ENCODE measurements at regions not wholly inside any gene's neighbourhood (a gene's known extent, or its start where the extent isn't known, plus 50 kb on each side); places are given as distances from the start of the nearest gene placed in this dataset.

DNA sequence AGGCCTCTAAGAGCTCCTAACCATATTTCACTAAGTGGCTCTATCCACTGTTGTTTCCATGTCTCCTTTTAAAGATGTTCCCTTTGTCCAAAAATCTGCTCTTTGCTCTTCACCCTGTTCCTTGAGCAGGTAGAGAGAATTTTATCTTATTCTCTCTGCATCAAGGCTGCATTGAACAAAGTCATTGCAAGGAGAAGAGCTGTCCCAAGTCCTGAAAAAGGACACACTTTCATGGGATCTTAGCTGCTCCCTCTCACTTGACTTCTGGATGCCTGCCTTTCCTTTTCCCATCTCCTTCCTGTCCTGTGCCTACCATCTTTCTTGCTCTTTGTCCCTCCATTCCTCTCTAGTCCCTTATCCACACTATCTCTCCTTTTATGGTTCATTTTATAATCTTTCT, 235.2 kb upstream of the THSD7B start:
- CTCF ChIA-PET, result interaction anchor here (0.7 kb wide), 1 partner anchor 100 kb away, joined by 3 read pairs; no protein-coding TSS in a partner anchor
- no peak overlapping the region for H2AFZ ChIP-seq
- H3K27me3 ChIP-seq (ENCODE audit: insufficient read depth, low read depth), result 0 out of 2 replicates have a peak, but pooled peaks cover 2% of the 10 kb centered on the region
- H3K27ac ChIP-seq, result no peak overlapping the region
- POLR2A ChIA-PET (ENCODE audit: unreplicated experiment), result no interaction called here
- BruUV-seq (replicated peaks), result no TSS peak
- no peaks in the 10 kb centered on the region for H3K9me3 ChIP-seq (ENCODE audit: insufficient read depth, low read depth)
- no peaks in the 10 kb centered on the region for H3K79me2 ChIP-seq (ENCODE audit: low read depth)
- H3K4me1 ChIP-seq (replicated peaks; ENCODE audit: insufficient read depth), result no peaks in the 10 kb centered on the region
- no peak for DNase-seq
- no peaks in the 10 kb centered on the region for H3K9me2 ChIP-seq (ENCODE audit: insufficient read depth)
- no peak for TF ChIP-seq EZH2 (IDR thresholded peaks at IDR 0.05; ENCODE audit: low read depth)
- TF ChIP-seq, protein P1, sequence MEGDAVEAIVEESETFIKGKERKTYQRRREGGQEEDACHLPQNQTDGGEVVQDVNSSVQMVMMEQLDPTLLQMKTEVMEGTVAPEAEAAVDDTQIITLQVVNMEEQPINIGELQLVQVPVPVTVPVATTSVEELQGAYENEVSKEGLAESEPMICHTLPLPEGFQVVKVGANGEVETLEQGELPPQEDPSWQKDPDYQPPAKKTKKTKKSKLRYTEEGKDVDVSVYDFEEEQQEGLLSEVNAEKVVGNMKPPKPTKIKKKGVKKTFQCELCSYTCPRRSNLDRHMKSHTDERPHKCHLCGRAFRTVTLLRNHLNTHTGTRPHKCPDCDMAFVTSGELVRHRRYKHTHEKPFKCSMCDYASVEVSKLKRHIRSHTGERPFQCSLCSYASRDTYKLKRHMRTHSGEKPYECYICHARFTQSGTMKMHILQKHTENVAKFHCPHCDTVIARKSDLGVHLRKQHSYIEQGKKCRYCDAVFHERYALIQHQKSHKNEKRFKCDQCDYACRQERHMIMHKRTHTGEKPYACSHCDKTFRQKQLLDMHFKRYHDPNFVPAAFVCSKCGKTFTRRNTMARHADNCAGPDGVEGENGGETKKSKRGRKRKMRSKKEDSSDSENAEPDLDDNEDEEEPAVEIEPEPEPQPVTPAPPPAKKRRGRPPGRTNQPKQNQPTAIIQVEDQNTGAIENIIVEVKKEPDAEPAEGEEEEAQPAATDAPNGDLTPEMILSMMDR (conservative IDR thresholded peaks at IDR 0.05), result no peak
- no peaks in the 10 kb centered on the region for H3K36me3 ChIP-seq (ENCODE audit: low read depth)
- no peak overlapping the region for H3K4me3 ChIP-seq
- H3F3A ChIP-seq (ENCODE audit: insufficient read depth, low read depth), result no peaks in the 10 kb centered on the region
- no peak overlapping the region for H3K4me2 ChIP-seq
- peaks cover 1% of the 10 kb centered on the region; the same call in 1 of the 2 replicates for H4K20me1 ChIP-seq (ENCODE audit: insufficient read depth)
- intact Hi-C loops (cut with micrococcal nuclease; ENCODE audit: unreplicated experiment), result no loop called here

DNA sequence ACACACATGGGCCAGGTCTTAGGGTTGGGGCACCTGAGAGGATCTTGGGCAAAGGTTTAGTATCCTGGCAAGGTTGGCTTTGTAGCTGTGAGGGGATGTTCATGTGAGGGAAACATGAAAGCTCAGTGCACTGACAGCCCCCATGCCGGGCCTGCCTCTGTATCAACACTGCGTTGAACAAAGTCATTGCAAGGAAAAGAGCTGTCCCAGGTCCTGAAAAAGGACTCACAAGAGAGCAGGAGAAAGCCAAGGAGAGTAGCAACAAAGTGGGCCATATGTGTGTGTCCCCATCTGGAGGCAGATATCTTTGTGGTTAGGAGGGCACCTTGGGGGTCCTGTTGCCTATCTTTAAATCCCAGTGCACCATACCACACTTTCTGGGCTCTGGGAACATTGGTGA, 237.8 kb upstream of the THSD7B start:
- Histone ChIP-seq H3K4me1 (replicated peaks; ENCODE audit: insufficient read depth) (no peaks in the 10 kb centered on the region), H4K20me1 (ENCODE audit: insufficient read depth) (peaks cover 4% of the 10 kb centered on the region; the same call in 1 of the 2 replicates), H3K27me3 (ENCODE audit: insufficient read depth, low read depth) (peaks cover 19% of the 10 kb centered on the region; the same call in 1 of the 2 replicates), H3K79me2 (ENCODE audit: low read depth) (no peaks in the 10 kb centered on the region), H3K27ac (no peak overlapping the region), H3K4me2 (no peak overlapping the region), H3K36me3 (ENCODE audit: low read depth) (no peaks in the 10 kb centered on the region), H3K9me2 (ENCODE audit: insufficient read depth) (no peaks in the 10 kb centered on the region), H3F3A (ENCODE audit: insufficient read depth, low read depth) (no peaks in the 10 kb centered on the region), H3K4me3 (no peak overlapping the region), H2AFZ (no peak overlapping the region), H3K9me3 (ENCODE audit: insufficient read depth, low read depth) (no peaks in the 10 kb centered on the region)
- TF ChIP-seq, protein P1 (conservative IDR thresholded peaks at IDR 0.05), result no peak
- no peak for TF ChIP-seq EZH2 (IDR thresholded peaks at IDR 0.05; ENCODE audit: low read depth)
- no peak for DNase-seq
- intact Hi-C loops (cut with micrococcal nuclease; ENCODE audit: unreplicated experiment), result no loop called here
- ChIA-PET POLR2A (ENCODE audit: unreplicated experiment) (no interaction called here), CTCF (no interaction called here)
- no TSS peak for BruUV-seq (replicated peaks)

DNA sequence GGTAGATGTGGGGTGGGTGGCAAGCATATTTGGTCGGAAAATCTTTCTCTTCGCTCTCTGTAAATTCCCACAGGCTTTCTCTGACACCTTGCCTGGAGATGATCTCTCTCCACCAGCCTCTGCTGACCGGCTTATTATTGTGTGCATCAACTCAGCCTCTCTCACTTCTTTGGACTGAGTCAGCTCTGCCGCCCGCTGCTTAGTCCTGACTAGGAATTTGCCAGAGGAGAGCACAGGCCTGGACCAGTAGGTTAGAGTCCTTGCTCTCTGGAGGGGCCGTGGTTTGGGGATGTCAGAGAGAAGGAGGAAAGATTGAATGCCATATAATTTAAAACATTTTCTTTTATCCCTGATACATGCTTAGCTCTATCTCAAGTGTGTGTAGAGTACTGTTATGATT, 242.6 kb upstream of the THSD7B start:
- no TSS peak for BruUV-seq (replicated peaks)
- CTCF ChIA-PET, result no interaction called here

More for the DNA sequence above, 242.6 kb upstream of the THSD7B start:
- H3K9me2 ChIP-seq (ENCODE audit: insufficient read depth), result 0 out of 2 replicates have a peak, but pooled peaks cover under 1% of the 10 kb centered on the region
- POLR2A ChIA-PET (ENCODE audit: unreplicated experiment), result no interaction called here
- no peaks in the 10 kb centered on the region for H3F3A ChIP-seq (ENCODE audit: insufficient read depth, low read depth)
- no peaks in the 10 kb centered on the region for H3K79me2 ChIP-seq (ENCODE audit: low read depth)
- no peak overlapping the region for H3K4me3 ChIP-seq
- H3K27ac ChIP-seq, result no peak overlapping the region
- H3K4me1 ChIP-seq (replicated peaks; ENCODE audit: insufficient read depth), result no peaks in the 10 kb centered on the region
- peaks cover 4% of the 10 kb centered on the region; the same call in 1 of the 2 replicates for H4K20me1 ChIP-seq (ENCODE audit: insufficient read depth)
- no peak overlapping the region for H2AFZ ChIP-seq
- no peak for TF ChIP-seq EZH2 (IDR thresholded peaks at IDR 0.05; ENCODE audit: low read depth)
- TF ChIP-seq, protein P1 (conservative IDR thresholded peaks at IDR 0.05), result no peak
- H3K36me3 ChIP-seq (ENCODE audit: low read depth), result no peaks in the 10 kb centered on the region
- no peak overlapping the region for H3K4me2 ChIP-seq
- intact Hi-C loops (cut with micrococcal nuclease; ENCODE audit: unreplicated experiment), result no loop called here
- DNase-seq, result no peak
- peaks cover 34% of the 10 kb centered on the region for H3K27me3 ChIP-seq (ENCODE audit: insufficient read depth, low read depth)
- H3K9me3 ChIP-seq (ENCODE audit: insufficient read depth, low read depth), result no peaks in the 10 kb centered on the region
